ENCODE measurements at regions not wholly inside any gene's neighbourhood (a gene's known extent, or its start where the extent isn't known, plus 50 kb on each side); places are given as distances from the start of the nearest gene placed in this dataset.

- TF ChIP-seq ZNF8 (CRISPR knock-in tag; IDR thresholded peaks at IDR 0.05) (no peak), CREB5 (CRISPR knock-in tag; IDR thresholded peaks at IDR 0.05; ENCODE audit: low read depth) (no peak), ZC3H10 (CRISPR knock-in tag; IDR thresholded peaks at IDR 0.05) (no peak), SNAI2 (CRISPR knock-in tag; IDR thresholded peaks at IDR 0.05) (no peak), PPARA (CRISPR knock-in tag; IDR thresholded peaks at IDR 0.05; ENCODE audit: borderline replicate concordance) (no peak), ZNF70 (CRISPR knock-in tag; IDR thresholded peaks at IDR 0.05) (no peak), ZNF565 (CRISPR knock-in tag; conservative IDR thresholded peaks at IDR 0.05; ENCODE audit: low read depth) (no peak), BACH2 (CRISPR knock-in tag; IDR thresholded peaks at IDR 0.05; ENCODE audit: borderline replicate concordance) (no peak), ESRRG (CRISPR knock-in tag; IDR thresholded peaks at IDR 0.05) (no peak), CSDC2 (CRISPR knock-in tag; IDR thresholded peaks at IDR 0.05) (no peak), OSR1 (CRISPR knock-in tag; IDR thresholded peaks at IDR 0.05) (no peak)
- TF ChIP-seq, protein P1, sequence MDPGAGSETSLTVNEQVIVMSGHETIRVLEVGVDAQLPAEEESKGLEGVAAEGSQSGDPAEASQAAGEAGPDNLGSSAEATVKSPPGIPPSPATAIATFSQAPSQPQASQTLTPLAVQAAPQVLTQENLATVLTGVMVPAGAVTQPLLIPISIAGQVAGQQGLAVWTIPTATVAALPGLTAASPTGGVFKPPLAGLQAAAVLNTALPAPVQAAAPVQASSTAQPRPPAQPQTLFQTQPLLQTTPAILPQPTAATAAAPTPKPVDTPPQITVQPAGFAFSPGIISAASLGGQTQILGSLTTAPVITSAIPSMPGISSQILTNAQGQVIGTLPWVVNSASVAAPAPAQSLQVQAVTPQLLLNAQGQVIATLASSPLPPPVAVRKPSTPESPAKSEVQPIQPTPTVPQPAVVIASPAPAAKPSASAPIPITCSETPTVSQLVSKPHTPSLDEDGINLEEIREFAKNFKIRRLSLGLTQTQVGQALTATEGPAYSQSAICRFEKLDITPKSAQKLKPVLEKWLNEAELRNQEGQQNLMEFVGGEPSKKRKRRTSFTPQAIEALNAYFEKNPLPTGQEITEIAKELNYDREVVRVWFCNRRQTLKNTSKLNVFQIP (CRISPR knock-in tag; IDR thresholded peaks at IDR 0.05; ENCODE audit: borderline replicate concordance, low read depth): no peak
- TF ChIP-seq, protein P2, sequence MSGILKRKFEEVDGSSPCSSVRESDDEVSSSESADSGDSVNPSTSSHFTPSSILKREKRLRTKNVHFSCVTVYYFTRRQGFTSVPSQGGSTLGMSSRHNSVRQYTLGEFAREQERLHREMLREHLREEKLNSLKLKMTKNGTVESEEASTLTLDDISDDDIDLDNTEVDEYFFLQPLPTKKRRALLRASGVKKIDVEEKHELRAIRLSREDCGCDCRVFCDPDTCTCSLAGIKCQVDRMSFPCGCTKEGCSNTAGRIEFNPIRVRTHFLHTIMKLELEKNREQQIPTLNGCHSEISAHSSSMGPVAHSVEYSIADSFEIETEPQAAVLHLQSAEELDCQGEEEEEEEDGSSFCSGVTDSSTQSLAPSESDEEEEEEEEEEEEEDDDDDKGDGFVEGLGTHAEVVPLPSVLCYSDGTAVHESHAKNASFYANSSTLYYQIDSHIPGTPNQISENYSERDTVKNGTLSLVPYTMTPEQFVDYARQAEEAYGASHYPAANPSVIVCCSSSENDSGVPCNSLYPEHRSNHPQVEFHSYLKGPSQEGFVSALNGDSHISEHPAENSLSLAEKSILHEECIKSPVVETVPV (CRISPR knock-in tag; IDR thresholded peaks at IDR 0.05): no peak
- no peak for ATAC-seq
These were observed 287.9 kb upstream of the SEMA3A start for GRCh38 chr7:84482476-84482875.

- TF ChIP-seq OSR1 (CRISPR knock-in tag; IDR thresholded peaks at IDR 0.05) (no peak), PPARA (CRISPR knock-in tag; IDR thresholded peaks at IDR 0.05; ENCODE audit: borderline replicate concordance) (no peak), ESRRG (CRISPR knock-in tag; IDR thresholded peaks at IDR 0.05) (no peak), CSDC2 (CRISPR knock-in tag; IDR thresholded peaks at IDR 0.05) (no peak), SNAI2 (CRISPR knock-in tag; IDR thresholded peaks at IDR 0.05) (no peak)
- ATAC-seq: no peak
These were observed 284.5 kb upstream of the SEMA3A start for GRCh38 chr7:84479059-84479458.

- no peak for TF ChIP-seq BACH2 (CRISPR knock-in tag; IDR thresholded peaks at IDR 0.05; ENCODE audit: borderline replicate concordance)
- no peak for TF ChIP-seq ZNF565 (CRISPR knock-in tag; conservative IDR thresholded peaks at IDR 0.05; ENCODE audit: low read depth)
- TF ChIP-seq TOX (CRISPR knock-in tag; IDR thresholded peaks at IDR 0.05; ENCODE audit: borderline replicate concordance): no peak
- no peak for TF ChIP-seq SNAI2 (CRISPR knock-in tag; IDR thresholded peaks at IDR 0.05)
- TF ChIP-seq TSHZ2 (CRISPR knock-in tag; IDR thresholded peaks at IDR 0.05): no peak
- TF ChIP-seq GLIS3 (CRISPR knock-in tag; IDR thresholded peaks at IDR 0.05): no peak
- TF ChIP-seq ZNF8 (CRISPR knock-in tag; IDR thresholded peaks at IDR 0.05): no peak
- TF ChIP-seq RARB (CRISPR knock-in tag; IDR thresholded peaks at IDR 0.05): no peak
- TF ChIP-seq, protein P2 (CRISPR knock-in tag; IDR thresholded peaks at IDR 0.05): no peak
- no peak for TF ChIP-seq CSDC2 (CRISPR knock-in tag; IDR thresholded peaks at IDR 0.05)
- ATAC-seq: no peak
These were observed 283.3 kb upstream of the SEMA3A start for GRCh38 chr7:84477786-84478478.

DNA sequence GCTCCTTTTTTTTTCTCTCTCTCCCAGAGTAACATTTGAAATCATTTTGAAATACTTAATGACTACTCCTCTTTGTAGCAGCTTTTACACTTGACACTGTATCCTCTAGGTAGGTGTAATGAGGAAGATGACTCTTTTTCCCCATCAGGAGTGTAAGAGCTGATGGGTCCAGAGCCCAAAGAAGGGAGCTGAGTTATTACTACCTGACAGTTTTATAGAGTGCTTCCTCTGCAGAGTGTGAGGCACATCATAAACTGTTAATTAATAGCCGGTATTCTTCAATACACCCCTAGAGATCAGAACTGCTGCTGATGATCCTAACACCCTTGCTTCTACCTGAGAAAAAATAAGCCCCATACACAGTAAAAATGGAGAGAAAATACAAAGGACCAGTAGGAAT, 279.8 kb upstream of the SEMA3A start:
- no peak for ATAC-seq
- no peak for TF ChIP-seq ARNTL (CRISPR knock-in tag; IDR thresholded peaks at IDR 0.05; ENCODE audit: borderline replicate concordance, low read depth)
- no peak for TF ChIP-seq PPARA (CRISPR knock-in tag; IDR thresholded peaks at IDR 0.05; ENCODE audit: borderline replicate concordance)
- no peak for TF ChIP-seq ESRRG (CRISPR knock-in tag; IDR thresholded peaks at IDR 0.05)
- no peak for TF ChIP-seq OSR1 (CRISPR knock-in tag; IDR thresholded peaks at IDR 0.05)
- no peak for TF ChIP-seq ZFP3 (CRISPR knock-in tag; IDR thresholded peaks at IDR 0.05)
- TF ChIP-seq RARB (CRISPR knock-in tag; IDR thresholded peaks at IDR 0.05): no peak
- no peak for TF ChIP-seq CREB5 (CRISPR knock-in tag; IDR thresholded peaks at IDR 0.05; ENCODE audit: low read depth)
- TF ChIP-seq ZNF70 (CRISPR knock-in tag; IDR thresholded peaks at IDR 0.05): no peak
- TF ChIP-seq ZC3H10 (CRISPR knock-in tag; IDR thresholded peaks at IDR 0.05): no peak
- TF ChIP-seq SNAI2 (CRISPR knock-in tag; IDR thresholded peaks at IDR 0.05): no peak
- TF ChIP-seq ZNF8 (CRISPR knock-in tag; IDR thresholded peaks at IDR 0.05): no peak
- no peak for TF ChIP-seq TCF4 (CRISPR knock-in tag; IDR thresholded peaks at IDR 0.05; ENCODE audit: borderline replicate concordance)
- no peak for TF ChIP-seq CSDC2 (CRISPR knock-in tag; IDR thresholded peaks at IDR 0.05)
- TF ChIP-seq ISL1 (CRISPR knock-in tag; IDR thresholded peaks at IDR 0.05): no peak
